K562 (cell line): ENCODE measurements at regions not wholly inside any gene's neighbourhood (a gene's known extent, or its start where the extent isn't known, plus 50 kb on each side); places are given as distances from the start of the nearest gene placed in this dataset.
A peak's percentile ranks its signal among the peaks of the same experiment; 100 is the strongest.

ENCODE experiments used
- ATAC-seq: fragments of 200-7000 bp; cut with Tn5 transposase; 3 replicates; pipeline ENCODE4 v1.9.1; 2020; ENCODE audit warnings: moderate library complexity
- BruUV-seq: library from RNA; stranded (reverse); fragments of 400-500 nt; replicated peaks from 2 replicates; lab custom pipeline; 2021; lab: Mats Ljungman, UMichigan
- CTCF ChIA-PET: fragments of 300-600 bp; formaldehyde crosslinking; extraction: SDS; loops from one replicate; lab custom pipeline; 2021; ENCODE audit warnings: low intra/inter-chr PET ratio; lab: Yijun Ruan, JAX
- POLR2A ChIA-PET: fragments of 300-600, 350-650 bp; sonication (Branson Sonifier 250); formaldehyde crosslinking; extraction: SDS; loops from one replicate; lab custom pipeline; 2021; ENCODE audit warnings: antibody characterized with exemption, inconsistent platforms; lab: Yijun Ruan, JAX
- DNase-seq, 4 experiments: peaks; one replicate each; pipeline versions ENCODE4 v3.0.0 to v3.0.0-alpha.2; 2011 to 2018; ENCODE audit warnings: low spot score in 3 of 4, mixed read lengths in 3 of 4; ENCODE audit errors: extremely low read depth in 1 of 4
- FAIRE-seq: peaks from 2 replicates; lab custom pipeline; 2011; peaks lifted over from hg19 to GRCh38; lab: Jason Lieb, UNC
- H2AFZ ChIP-seq: 2 replicates; pipeline ENCODE4 v1.6.0; 2011; ENCODE audit warnings: low read depth, low read length, control low read depth, inconsistent platforms
- H3K27ac ChIP-seq: fragments of 200-600 bp; 3 replicates; pipeline ENCODE4 v1.8.0; 2011; ENCODE audit warnings: low read depth, mild to moderate bottlenecking, control low read depth, inconsistent platforms, low read length, moderate library complexity, mixed read lengths; ENCODE audit errors: extremely low read depth
- H3K27me3 ChIP-seq, 2 experiments: fragments of 300-600 bp in 1 of 2; 2 replicates in 1 of 2; 3 replicates in 1 of 2; pipeline versions ENCODE4 v1.6.0 to v1.8.0; 2011; ENCODE audit warnings: inconsistent platforms in 2 of 2, low read length in 2 of 2, mild to moderate bottlenecking in 1 of 2, mixed read lengths in 1 of 2, moderate library complexity in 1 of 2; ENCODE audit not compliant: control insufficient read depth in 2 of 2, insufficient read depth in 2 of 2
- H3K36me3 ChIP-seq: fragments of 300-600 bp; 3 replicates; pipeline ENCODE4 v1.8.0; 2011; ENCODE audit warnings: mild to moderate bottlenecking, low read length, inconsistent platforms; ENCODE audit not compliant: control insufficient read depth, insufficient read depth
- H3K4me1 ChIP-seq, 2 experiments: fragments of 200-600 bp in 1 of 2; replicated peaks in 1 of 2; 2 replicates in 1 of 2; 3 replicates in 1 of 2; pipeline versions ENCODE4 v1.5.1 to v1.8.0; 2011; ENCODE audit warnings: inconsistent platforms in 2 of 2, low read length in 2 of 2, mild to moderate bottlenecking in 1 of 2, mixed read lengths in 1 of 2, moderate library complexity in 1 of 2; ENCODE audit not compliant: control insufficient read depth in 2 of 2, insufficient read depth in 2 of 2
- H3K4me2 ChIP-seq: 2 replicates; pipeline ENCODE4 v1.6.1; 2011; ENCODE audit warnings: low read length, control low read depth, inconsistent platforms, mixed read lengths; ENCODE audit not compliant: insufficient read depth
- H3K4me3 ChIP-seq: fragments of 200-600 bp; sonication (generic), shearing (Covaris generic); 2 replicates; pipeline ENCODE4 v1.5.1; 2016; ENCODE audit warnings: control low read depth, inconsistent platforms
- H3K79me2 ChIP-seq: fragments of 200-600 bp; 3 replicates; pipeline ENCODE4 v1.8.0; 2011; ENCODE audit warnings: low read length, inconsistent platforms; ENCODE audit not compliant: control insufficient read depth, insufficient read depth
- H3K9ac ChIP-seq, 2 experiments: 2 replicates each; pipeline versions ENCODE4 v1.6.0 to v1.6.1; 2011; ENCODE audit warnings: low read depth in 2 of 2, low read length in 2 of 2, control low read depth in 1 of 2, inconsistent platforms in 1 of 2, mild to moderate bottlenecking in 1 of 2, mixed read lengths in 1 of 2; ENCODE audit not compliant: insufficient read depth in 1 of 2
- H3K9me1 ChIP-seq: one replicate; pipeline ENCODE4 v1.6.0; 2011; ENCODE audit warnings: inconsistent platforms, mild to moderate bottlenecking, low read length, moderate library complexity; ENCODE audit not compliant: control insufficient read depth, insufficient read depth
- H3K9me3 ChIP-seq: replicated peaks from 2 replicates; pipeline ENCODE4 v1.5.1; 2011; ENCODE audit warnings: low read depth, low read length, inconsistent platforms; ENCODE audit not compliant: control insufficient read depth, insufficient read depth
- H4K20me1 ChIP-seq: replicated peaks from 2 replicates; pipeline ENCODE4 v1.6.1; 2011; ENCODE audit warnings: low read length, inconsistent platforms, mixed read lengths; ENCODE audit not compliant: control insufficient read depth, insufficient read depth
- CTBP1 ChIP-seq: fragments of 450-650 bp; IDR thresholded peaks from 2 replicates; pipeline ENCODE4 v1.6.1; 2016; ENCODE audit warnings: borderline replicate concordance
- FOS ChIP-seq: IDR thresholded peaks from 3 replicates; pipeline ENCODE4 v1.6.1; 2011; ENCODE audit not compliant: insufficient read length; ENCODE audit errors: extremely low read depth
- HDAC3 ChIP-seq: fragments of 450-650 bp; IDR thresholded peaks from 2 replicates; pipeline ENCODE4 v1.6.1; 2018; ENCODE audit warnings: borderline replicate concordance, mild to moderate bottlenecking, moderate library complexity; ENCODE audit not compliant: partially characterized antibody
- HES1 ChIP-seq: fragments of 450-650 bp; IDR thresholded peaks from 2 replicates; pipeline ENCODE4 v1.6.1; 2016; ENCODE audit warnings: low read depth, mild to moderate bottlenecking, moderate library complexity
- MAX ChIP-seq: sonication (generic); formaldehyde crosslinking; IDR thresholded peaks from 2 replicates; pipeline ENCODE4 v1.9.0; 2022; ENCODE audit warnings: mild to moderate bottlenecking, missing genetic modification reagents
- MYC ChIP-seq, 2 experiments: fragments of 250-450 bp in 1 of 2; sonication (Bioruptor Pico) in 1 of 2; IDR thresholded peaks; 2 replicates each; pipeline versions ENCODE4 v1.5.1 to v1.6.1; 2012 to 2021; ENCODE audit warnings: low read depth in 2 of 2, borderline replicate concordance in 1 of 2, improper control_type of control experiment in 1 of 2, low read length in 1 of 2, mild to moderate bottlenecking in 1 of 2, moderate library complexity in 1 of 2
- NR3C1 ChIP-seq: sonication (generic); formaldehyde crosslinking; IDR thresholded peaks from 2 replicates; pipeline ENCODE4 v1.8.1; 2022; ENCODE audit warnings: missing genetic modification reagents
- POLR2G ChIP-seq: fragments of 200-400 bp; formaldehyde crosslinking; IDR thresholded peaks from 2 replicates; pipeline ENCODE4 v1.6.1; 2017; ENCODE audit warnings: low read depth, mild to moderate bottlenecking, antibody characterized with exemption, low read length, moderate library complexity
- SIRT6 ChIP-seq: IDR thresholded peaks from one replicate; pipeline ENCODE4 v1.6.1; 2012; ENCODE audit warnings: low read depth, mild to moderate bottlenecking, control low read depth, inconsistent platforms, low read length, moderate library complexity
- SPI1 ChIP-seq: IDR thresholded peaks from 2 replicates; pipeline ENCODE4 v1.6.1; 2011; ENCODE audit warnings: low read depth, low read length, control low read depth, borderline replicate concordance
- ZNF347 ChIP-seq: fragments of 450-650 bp; formaldehyde crosslinking; IDR thresholded peaks from 2 replicates; pipeline ENCODE4 v1.4.0; 2020; ENCODE audit warnings: low read depth, mild to moderate bottlenecking, moderate library complexity
- WGBS: fragments of 100-300 bp; shearing (Covaris generic); methylation state at CpG from one replicate; pipeline ENCODE4 v1.1.6; 2016; ENCODE audit warnings: low coverage, mixed read lengths; ENCODE audit not compliant: insufficient coverage; ENCODE audit errors: missing lambda C conversion rate; 5-methylcytosine and 5-hydroxymethylcytosine counted together
- in situ Hi-C: fragments of 300-500 bp; cut with MboI; formaldehyde crosslinking; loops from 4 replicates; pipeline ENCODE4 v1.15.0; 2018; ENCODE audit warnings: inconsistent platforms, mixed read lengths
- intact Hi-C: fragments of 100-400 bp; cut with micrococcal nuclease; formaldehyde crosslinking; loops from 2 replicates; pipeline ENCODE4 v1.14.2; 2022

GRCh38 chr5:115394531-115394930 is 98.1 kb upstream of the CCDC112 start:
- POLR2A ChIA-PET = no interaction called here
- intact Hi-C loops = no loop called here

GRCh38 chr5:115393239-115393638 is 96.8 kb upstream of the CCDC112 start:
- Histone ChIP-seq H3K27me3 (peaks cover 0 to 16% of the 10 kb centered on the region in 2 experiments; a peak in 4 of 5 replicates), H3K9ac (no peak overlapping the region), H3K9me3 (no peaks in the 10 kb centered on the region), H2AFZ (no peak overlapping the region), H3K79me2 (no peaks in the 10 kb centered on the region), H4K20me1 (no peaks in the 10 kb centered on the region), H3K27ac (no peak overlapping the region), H3K4me1 (no peaks in the 10 kb centered on the region; a peak in 1 of 5 replicates), H3K36me3 (no peaks in the 10 kb centered on the region), H3K4me3 (no peak overlapping the region), H3K4me2 (no peak overlapping the region), H3K9me1 (no peaks in the 10 kb centered on the region)
- FAIRE-seq = no peak
- ChIA-PET POLR2A (interaction anchor here (0.7 kb wide), 1 partner anchor 413 kb away, joined by 4 read pairs; no protein-coding TSS in a partner anchor), CTCF (no interaction called here)
- 2% methylated on average over 4 of the region's 4 CpGs for WGBS
- ATAC-seq = no peak
- in situ Hi-C loops (no loop called here), intact Hi-C loops (no loop called here)
- BruUV-seq = no TSS peak
- TF ChIP-seq HDAC3 = no peak
- no peak for TF ChIP-seq CTBP1
- no peak for TF ChIP-seq NR3C1 (CRISPR knock-in tag)
- TF ChIP-seq POLR2G = no peak
- TF ChIP-seq SIRT6 = no peak
- no peak for TF ChIP-seq MAX (CRISPR knock-in tag)
- no peak for TF ChIP-seq FOS
- no peak for DNase-seq

More at GRCh38 chr5:115394531-115394930, 98.1 kb upstream of the CCDC112 start:
- no peak overlapping the region for H3K9ac ChIP-seq
- H3K79me2 ChIP-seq = no peaks in the 10 kb centered on the region
- CTCF ChIA-PET = no interaction called here
- H3K4me2 ChIP-seq = no peak overlapping the region
- H3K4me3 ChIP-seq = no peak overlapping the region
- no TSS peak for BruUV-seq
- H3K4me1 ChIP-seq = no peaks in the 10 kb centered on the region; a peak in 1 of 5 replicates
- peaks cover 0 to 15% of the 10 kb centered on the region in 2 experiments; a peak in 4 of 5 replicates for H3K27me3 ChIP-seq
- in situ Hi-C loops = no loop called here
- FAIRE-seq (no peak), ATAC-seq (no peak), DNase-seq (no peak)
- H3K9me1 ChIP-seq = no peaks in the 10 kb centered on the region
- no peaks in the 10 kb centered on the region for H4K20me1 ChIP-seq
- H2AFZ ChIP-seq = no peak overlapping the region
- TF ChIP-seq MYC (IDR thresholded peaks at IDR 0.05; ENCODE audit: low read depth, low read length) = no peak
- TF ChIP-seq MYC (CRISPR knock-in tag; IDR thresholded peaks at IDR 0.05; ENCODE audit: borderline replicate concordance, low read depth) = no peak
- 0 out of 2 replicates have a peak, but pooled peaks have one; percentile 4 for TF ChIP-seq SPI1
- TF ChIP-seq ZNF347 = no peak
- no peak for TF ChIP-seq HES1
- H3K27ac ChIP-seq = no peak overlapping the region
- H3K36me3 ChIP-seq = no peaks in the 10 kb centered on the region
- no peaks in the 10 kb centered on the region for H3K9me3 ChIP-seq
- WGBS = 3% methylated on average over 3 of the region's 3 CpGs
